Heart left ventricle (tissue), 16 donors: ENCODE measurements at regions not wholly inside any gene's neighbourhood (a gene's known extent, or its start where the extent isn't known, plus 50 kb on each side); places are given as distances from the start of the nearest gene placed in this dataset.

ENCODE experiments used
- ATAC-seq, 4 donors: fragments of 200-7000 bp; cut with Tn5 transposase; one replicate each; pipeline ENCODE4 v1.9.1; 2020 to 2022; ENCODE audit warnings: moderate library complexity in 4 of 4, mild to moderate bottlenecking in 3 of 4, moderate number of reproducible peaks in 1 of 4
- DNase-seq, 5 donors: peaks; one replicate each; pipeline ENCODE4 v3.0.0-alpha.2; 2020
- H3K27ac ChIP-seq, 12 donors: fragments of 200-600 bp; sonication (generic) in 4 of 12; one replicate each; pipeline versions ENCODE4 v1.5.0 to v1.8.0; 2016 to 2022; ENCODE audit warnings: mild to moderate bottlenecking in 2 of 12
- H3K27me3 ChIP-seq, 9 donors: fragments of 200-600 bp; sonication (generic) in 2 of 9; one replicate each; pipeline versions ENCODE4 v1.5.1 to v1.8.0; 2016 to 2022; ENCODE audit warnings: mild to moderate bottlenecking in 3 of 9
- H3K36me3 ChIP-seq, 9 donors: fragments of 200-600 bp; sonication (generic) in 2 of 9; one replicate each; pipeline versions ENCODE4 v1.5.0 to v1.8.0; 2018 to 2022; ENCODE audit warnings: mild to moderate bottlenecking in 2 of 9
- H3K4me1 ChIP-seq, 12 donors: fragments of 200-600 bp; sonication (generic) in 4 of 12; one replicate each; pipeline versions ENCODE4 v1.5.0 to v1.8.0; 2016 to 2022; ENCODE audit warnings: mild to moderate bottlenecking in 3 of 12
- H3K4me3 ChIP-seq, 12 donors: fragments of 200-600 bp; sonication (generic) in 4 of 12; one replicate each; pipeline versions ENCODE4 v1.5.0 to v1.8.0; 2017 to 2022; ENCODE audit warnings: mild to moderate bottlenecking in 9 of 12, moderate library complexity in 4 of 12
- H3K9me3 ChIP-seq, 12 donors: fragments of 200-600 bp; sonication (generic) in 4 of 12; one replicate each; pipeline versions ENCODE4 v1.5.0 to v1.8.0; 2016 to 2022; ENCODE audit warnings: mild to moderate bottlenecking in 1 of 12
- CTCF ChIP-seq, 12 donors: fragments of 200-600 bp; sonication (generic) in 4 of 12; IDR thresholded peaks; one replicate each; pipeline versions ENCODE4 v1.5.0 to v1.8.0; 2018 to 2022; ENCODE audit warnings: antibody characterized with exemption in 12 of 12, mild to moderate bottlenecking in 5 of 12
- POLR2A ChIP-seq, 2 donors: fragments of 450-650 bp; IDR thresholded peaks; one replicate each; pipeline ENCODE4 v1.6.1; 2017; ENCODE audit warnings: antibody characterized with exemption in 2 of 2, mild to moderate bottlenecking in 2 of 2, moderate library complexity in 2 of 2
- WGBS, 4 donors: extraction: QIAGEN DNeasy Blood & Tissue Kit in 2 of 4; methylation state at CpG; one replicate each; pipeline versions ENCODE4 v1.1.5 to v1.1.7; 2013 to 2018; 5-methylcytosine and 5-hydroxymethylcytosine counted together
- intact Hi-C, 10 donors: fragments of 100-400 bp; cut with DNase I; formaldehyde crosslinking; loops; one replicate each; pipeline versions ENCODE4 v1.11.1 to v1.14.2; 2022
- donor health status: ischemic (EF 13 %, LVEDD 7.1; RV severe dilation, severe dysfunction).
- donor health status: healthy with polysubstance abuse.
- donor health status: DM: no; HTN: yes; CAD: no.
- donor health status: DM: no; HTN: no; CAD: no.
- donor health status: ischemic (EF 25% LVEDD 6.9; RV normal size, moderate dysfunction).
- donor health status: ischemic (EF 25% LVEDD 5.7; RV mildly dilated, moderate dysfunction).
- donor health status: healthy.
- donor health status: DM: yes; HTN: yes; CAD: no.
- donor health status: ischemic (EF 35%, LVEDD 5.7; RV mildly dilated, moderate dysfunction).
- donor health status: nonischemic (EF 11% LVEDD 7.7; RV severe dilation, severe dysfunction).
- donor health status: DM: yes; HTN: yes; CAD: no.
- donor health status: PGD.
- donor health status: ischemic (EF 29% LVEDD 5.4; RV normal size, mild dysfunction).
- donor health status: nonischemic (EF 23%, LVEDD 6.1; RV moderate dilation, normal function).

- H3K27me3 ChIP-seq = no peaks in the 10 kb centered on the region
- TF ChIP-seq CTCF (IDR thresholded peaks at IDR 0.05) (no peak), POLR2A (IDR thresholded peaks at IDR 0.05) (no peak)
- ATAC-seq (no peak), DNase-seq (no peak)
- intact Hi-C loops = no loop called here
- H3K27ac ChIP-seq = no peak overlapping the region
- no peaks in the 10 kb centered on the region for H3K36me3 ChIP-seq
- no peaks in the 10 kb centered on the region for H3K4me1 ChIP-seq
- H3K9me3 ChIP-seq = no peaks in the 10 kb centered on the region
- no peak overlapping the region for H3K4me3 ChIP-seq
- WGBS, 4 donors = 80 to 91% (median 87%) methylated on average over 5 of the region's 5 CpGs
Measured at GRCh38 chr7:26459540-26460193, 168.0 kb downstream of the SNX10 start.

- 79 to 85% (median 84%) methylated on average over 4 of the region's 4 CpGs for WGBS, 4 donors
- intact Hi-C loops = no loop called here
- H3K27me3 ChIP-seq = no peaks in the 10 kb centered on the region
- no peak for DNase-seq
- no peak for TF ChIP-seq CTCF (IDR thresholded peaks at IDR 0.05)
- H3K27ac ChIP-seq = no peak overlapping the region
- no peaks in the 10 kb centered on the region for H3K9me3 ChIP-seq
- no peaks in the 10 kb centered on the region for H3K4me1 ChIP-seq
- no peaks in the 10 kb centered on the region for H3K36me3 ChIP-seq
- no peak for ATAC-seq
- no peak overlapping the region for H3K4me3 ChIP-seq
Measured at GRCh38 chr7:26460351-26461085, 168.9 kb downstream of the SNX10 start.

GRCh38 chr7:26461518-26461917 lies 169.9 kb downstream of the SNX10 start:
- 91 to 97% (median 92%) methylated on average over 7 of the region's 7 CpGs for WGBS, 4 donors
- no peak for ATAC-seq
- Histone ChIP-seq H3K27me3 (no peaks in the 10 kb centered on the region), H3K4me3 (no peak overlapping the region), H3K9me3 (no peaks in the 10 kb centered on the region), H3K27ac (no peak overlapping the region), H3K4me1 (no peaks in the 10 kb centered on the region), H3K36me3 (no peaks in the 10 kb centered on the region)
- intact Hi-C loops = no loop called here
- no peak for DNase-seq
- no peak for TF ChIP-seq POLR2A (IDR thresholded peaks at IDR 0.05)
- TF ChIP-seq CTCF (IDR thresholded peaks at IDR 0.05) = no peak

- ATAC-seq (no peak), DNase-seq (no peak)
- TF ChIP-seq POLR2A (IDR thresholded peaks at IDR 0.05) = no peak
- no peak for TF ChIP-seq CTCF (IDR thresholded peaks at IDR 0.05)
- Histone ChIP-seq H3K27ac (no peak overlapping the region), H3K4me1 (no peaks in the 10 kb centered on the region), H3K36me3 (no peaks in the 10 kb centered on the region), H3K4me3 (no peak overlapping the region), H3K9me3 (no peaks in the 10 kb centered on the region), H3K27me3 (peaks cover 0 to 4% (median 0%) of the 10 kb centered on the region in 9 donors)
- WGBS, 4 donors = 79 to 88% (median 82%) methylated on average over 6 of the region's 6 CpGs
- intact Hi-C loops = no loop called here
Measured at GRCh38 chr7:26466007-26466406, 174.3 kb downstream of the SNX10 start.
